ENCODE measurements at regions not wholly inside any gene's neighbourhood (a gene's known extent, or its start where the extent isn't known, plus 50 kb on each side); places are given as distances from the start of the nearest gene placed in this dataset.

DNA sequence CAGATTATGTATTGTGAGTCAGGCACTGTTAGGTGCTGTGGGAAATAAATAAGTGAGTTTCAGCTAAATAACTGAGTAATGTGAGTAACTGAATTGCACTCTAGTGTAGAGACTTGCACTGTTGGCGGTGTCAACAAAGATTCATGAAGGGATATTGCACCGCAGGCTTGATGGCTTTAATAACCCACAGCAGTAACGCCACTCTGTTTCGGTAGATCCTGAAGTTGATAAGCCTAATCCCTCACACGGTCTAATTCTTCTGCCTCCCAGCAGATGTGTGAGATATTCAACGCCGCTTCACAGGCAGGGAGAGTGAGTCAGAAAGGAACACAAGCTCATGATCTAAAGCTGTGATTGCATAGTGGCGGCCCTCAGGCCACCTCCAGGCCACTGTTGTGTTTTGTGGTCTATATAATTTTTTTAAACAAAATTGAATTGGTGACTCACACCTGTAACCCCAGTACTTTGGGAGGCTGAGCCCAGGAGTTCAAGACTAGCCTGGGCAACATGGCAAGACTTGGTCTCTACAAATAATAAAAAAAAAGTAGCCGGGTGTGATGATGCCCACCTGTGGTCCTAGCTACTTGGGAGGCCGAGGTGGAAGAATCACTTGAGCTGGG, 94.3 kb downstream of the LIPG start:
- TF ChIP-seq RFX5 (IDR thresholded peaks at IDR 0.05; ENCODE audit: low read length) (no peak), MXI1 (IDR thresholded peaks at IDR 0.05; ENCODE audit: low read depth, low read length) (no peak), EP300 (IDR thresholded peaks at IDR 0.05; ENCODE audit: borderline replicate concordance in 1 of 2, low read depth in 1 of 2, low read length in 1 of 2) (no peak), SMC3 (IDR thresholded peaks at IDR 0.05; ENCODE audit: low read depth, low read length) (no peak), EZH2phosphoT487 (IDR thresholded peaks at IDR 0.05; ENCODE audit: borderline replicate concordance, low read depth) (no peak), POLR2AphosphoS5 (IDR thresholded peaks at IDR 0.05; ENCODE audit: low read depth, low read length) (no peak), GATA2 (CRISPR knock-in tag; IDR thresholded peaks at IDR 0.05) (no peak), YY1 (IDR thresholded peaks at IDR 0.05; ENCODE audit: low read depth) (no peak)
- TF ChIP-seq, protein P1, sequence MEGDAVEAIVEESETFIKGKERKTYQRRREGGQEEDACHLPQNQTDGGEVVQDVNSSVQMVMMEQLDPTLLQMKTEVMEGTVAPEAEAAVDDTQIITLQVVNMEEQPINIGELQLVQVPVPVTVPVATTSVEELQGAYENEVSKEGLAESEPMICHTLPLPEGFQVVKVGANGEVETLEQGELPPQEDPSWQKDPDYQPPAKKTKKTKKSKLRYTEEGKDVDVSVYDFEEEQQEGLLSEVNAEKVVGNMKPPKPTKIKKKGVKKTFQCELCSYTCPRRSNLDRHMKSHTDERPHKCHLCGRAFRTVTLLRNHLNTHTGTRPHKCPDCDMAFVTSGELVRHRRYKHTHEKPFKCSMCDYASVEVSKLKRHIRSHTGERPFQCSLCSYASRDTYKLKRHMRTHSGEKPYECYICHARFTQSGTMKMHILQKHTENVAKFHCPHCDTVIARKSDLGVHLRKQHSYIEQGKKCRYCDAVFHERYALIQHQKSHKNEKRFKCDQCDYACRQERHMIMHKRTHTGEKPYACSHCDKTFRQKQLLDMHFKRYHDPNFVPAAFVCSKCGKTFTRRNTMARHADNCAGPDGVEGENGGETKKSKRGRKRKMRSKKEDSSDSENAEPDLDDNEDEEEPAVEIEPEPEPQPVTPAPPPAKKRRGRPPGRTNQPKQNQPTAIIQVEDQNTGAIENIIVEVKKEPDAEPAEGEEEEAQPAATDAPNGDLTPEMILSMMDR (IDR thresholded peaks at IDR 0.05) = no peak
